ENCODE measurements at regions not wholly inside any gene's neighbourhood (a gene's known extent, or its start where the extent isn't known, plus 50 kb on each side); places are given as distances from the start of the nearest gene placed in this dataset.
"Not testable (repeated sequence)": the region's sequence is repeated elsewhere in the genome, so short reads cannot be mapped to it uniquely, and the experiment has no call there.

DNA sequence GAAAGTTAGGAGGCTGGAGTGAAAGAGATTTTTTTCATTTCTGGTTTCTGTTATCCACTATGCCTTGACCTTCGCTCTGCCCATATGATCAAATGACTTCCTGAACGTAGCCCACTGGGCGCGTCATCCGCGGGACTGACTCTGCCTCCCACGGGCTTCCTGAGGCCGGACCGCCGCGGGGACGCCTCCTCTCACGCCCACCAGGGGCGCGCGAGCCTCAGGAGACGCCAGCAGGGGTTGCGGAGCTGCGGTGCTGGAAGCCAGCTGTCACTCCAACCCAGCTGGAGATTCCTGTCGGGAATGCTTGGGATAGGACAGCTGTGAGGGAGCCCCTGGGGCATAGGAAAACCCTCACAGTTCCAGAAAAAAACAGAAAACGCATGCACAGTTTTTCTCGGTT, 461.5 kb downstream of the FOXD4L4 start:
- H3K36me3 ChIP-seq; H3K27me3 ChIP-seq; H3K4me1 ChIP-seq; H3K9me3 ChIP-seq; H3K27ac ChIP-seq; intact Hi-C loops (cut with DNase I): not testable (repeated sequence)
- 32 to 58% (median 43%) methylated on average over 7 to 18 of the region's 22 CpGs for WGBS, 4 donors
- peak in 8 of 12 donors; percentile 6 to 46 (median 30) for TF ChIP-seq CTCF (IDR thresholded peaks at IDR 0.05)
- peak; percentile 75 to 97 (median 92) for ATAC-seq
- peak overlapping the region in 1 of 12 donors; percentile 32 for H3K4me3 ChIP-seq
- peak in 4 of 5 donors; percentile 15 to 65 (median 36) for DNase-seq

DNA sequence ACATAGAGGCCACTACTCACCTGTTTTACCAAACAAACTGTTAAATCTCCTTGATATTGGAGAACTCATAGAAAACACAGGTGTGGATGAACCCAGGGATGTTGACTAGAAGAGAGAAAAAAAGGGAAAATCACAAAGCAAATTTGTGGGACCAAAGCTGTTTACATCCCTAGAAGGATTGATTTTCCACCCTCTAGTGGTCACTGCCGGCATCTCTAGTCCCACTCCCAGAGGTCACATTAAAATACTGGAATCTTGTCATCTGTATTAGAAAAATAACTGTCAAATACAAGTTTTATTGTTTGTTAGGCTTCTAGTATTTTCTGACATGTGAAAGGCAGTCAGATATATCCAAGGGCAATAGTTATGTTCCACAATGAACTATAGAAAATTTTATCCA, 469.7 kb downstream of the FOXD4L4 start:
- ATAC-seq: not testable (repeated sequence)
- WGBS, 4 donors: no CpG with 5 or more reads among the region's 1 CpG

DNA sequence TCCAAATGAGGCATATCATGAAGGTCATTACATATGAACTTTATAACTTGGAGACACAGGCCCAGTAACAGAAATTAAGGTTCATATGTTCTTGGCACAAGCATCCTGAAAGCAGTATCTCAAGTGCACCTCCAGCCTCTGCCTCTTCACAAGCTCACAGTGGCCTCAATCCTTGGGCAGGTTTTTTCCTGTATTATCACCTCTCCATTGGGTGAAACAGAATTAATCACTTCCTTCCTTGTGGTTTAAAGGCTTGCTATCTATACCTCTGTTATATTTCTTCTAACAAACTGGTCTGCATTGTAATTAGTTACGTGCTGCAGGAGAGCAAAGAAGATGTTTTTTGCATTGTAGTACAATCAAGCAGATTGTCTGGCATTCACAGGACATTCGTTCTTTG, 471.0 kb downstream of the FOXD4L4 start:
- H3K27ac ChIP-seq; H3K27me3 ChIP-seq; H3K36me3 ChIP-seq; intact Hi-C loops (cut with DNase I); DNase-seq; H3K4me1 ChIP-seq; ATAC-seq; H3K4me3 ChIP-seq; H3K9me3 ChIP-seq: not testable (repeated sequence)
- 80 to 100% methylated on average over 1 of the region's 2 CpGs; no CpG with 5 or more reads in 2 of the 4 donors for WGBS, 4 donors

More for the DNA sequence above, 469.7 kb downstream of the FOXD4L4 start:
- H3K36me3 ChIP-seq; H3K4me1 ChIP-seq; DNase-seq; H3K27me3 ChIP-seq; H3K9me3 ChIP-seq; intact Hi-C loops (cut with DNase I); H3K27ac ChIP-seq; H3K4me3 ChIP-seq: not testable (repeated sequence)

DNA sequence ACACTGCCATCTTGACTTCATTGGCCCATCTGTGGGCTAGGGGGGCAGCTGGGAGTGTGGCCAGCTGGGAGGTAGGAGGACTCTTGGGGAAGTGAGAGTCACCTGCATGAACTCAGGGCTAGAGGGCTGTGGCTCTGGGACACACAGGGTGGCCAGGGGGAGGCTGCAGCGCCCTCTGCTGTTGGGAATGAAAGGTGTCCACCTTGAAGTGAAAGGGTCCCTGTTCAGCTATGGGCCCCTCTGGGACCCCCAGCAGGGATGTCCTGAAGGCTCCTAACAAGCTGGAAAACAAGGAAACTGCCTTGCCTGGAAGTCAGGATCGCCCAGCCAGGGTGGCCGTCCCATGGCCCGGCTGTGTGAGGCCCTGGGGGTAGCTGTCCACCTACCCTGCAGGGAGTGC, 507.8 kb downstream of the FOXD4L4 start:
- 69 to 78% methylated on average over 4 of the region's 4 CpGs; no CpG with 5 or more reads in 2 of the 4 donors for WGBS, 4 donors
- H3K27me3 ChIP-seq; H3K9me3 ChIP-seq; H3K27ac ChIP-seq; ATAC-seq; H3K4me3 ChIP-seq; H3K4me1 ChIP-seq; intact Hi-C loops (cut with DNase I); H3K36me3 ChIP-seq: not testable (repeated sequence)
- peak in 1 of 5 donors; percentile 2 for DNase-seq

DNA sequence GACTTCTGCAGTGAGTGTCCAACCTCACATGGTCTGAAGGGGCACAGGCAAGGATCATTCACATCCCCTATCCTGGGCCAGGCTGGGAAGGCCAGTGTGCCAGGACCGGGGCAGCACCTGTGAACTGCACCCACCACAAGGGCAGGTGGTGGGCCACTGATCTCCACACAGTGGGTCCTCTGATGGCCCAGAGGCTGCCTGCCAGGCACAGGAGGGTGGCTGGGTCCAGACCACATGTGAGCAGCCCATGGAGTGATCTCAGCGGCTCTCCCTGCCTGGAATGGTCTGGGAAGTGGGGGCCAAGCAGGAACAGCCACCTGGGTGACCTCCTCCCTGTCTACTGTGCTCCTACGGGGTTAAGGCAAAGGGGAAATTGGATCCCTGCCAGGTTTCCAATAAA, 508.5 kb downstream of the FOXD4L4 start:
- H3K4me3 ChIP-seq; H3K27ac ChIP-seq; ATAC-seq; DNase-seq; H3K9me3 ChIP-seq; H3K36me3 ChIP-seq; H3K27me3 ChIP-seq; intact Hi-C loops (cut with DNase I); H3K4me1 ChIP-seq: not testable (repeated sequence)
- WGBS, 4 donors: 0 to 49% methylated on average over 1 to 3 of the region's 3 CpGs; no CpG with 5 or more reads in 2 of the 4 donors

DNA sequence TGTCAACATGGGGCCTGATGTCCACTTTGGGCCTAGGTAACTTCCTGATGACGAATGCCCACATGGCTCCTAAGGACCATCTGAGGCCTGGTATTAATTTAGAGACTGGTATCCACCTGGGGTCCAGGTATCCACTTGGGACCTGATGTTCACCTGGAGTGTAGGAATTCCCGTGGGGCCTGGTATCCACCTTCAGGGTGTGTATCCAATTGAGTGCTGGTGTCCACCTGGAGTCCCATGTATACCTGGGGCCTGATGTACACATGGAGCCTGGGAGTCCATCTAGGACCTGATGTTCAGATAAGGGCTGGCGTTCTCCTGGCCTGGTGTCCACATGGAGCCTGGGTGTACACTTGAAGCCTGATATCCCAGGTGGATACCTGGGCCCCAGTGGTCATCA, 520.6 kb downstream of the FOXD4L4 start:
- H3K4me1 ChIP-seq; H3K27ac ChIP-seq; H3K9me3 ChIP-seq; DNase-seq; H3K4me3 ChIP-seq; H3K27me3 ChIP-seq; H3K36me3 ChIP-seq; intact Hi-C loops (cut with DNase I); ATAC-seq: not testable (repeated sequence)
- WGBS, 4 donors: 98 to 100% (median 100%) methylated on average over 1 of the region's 3 CpGs; no CpG with 5 or more reads in 1 of the 4 donors

DNA sequence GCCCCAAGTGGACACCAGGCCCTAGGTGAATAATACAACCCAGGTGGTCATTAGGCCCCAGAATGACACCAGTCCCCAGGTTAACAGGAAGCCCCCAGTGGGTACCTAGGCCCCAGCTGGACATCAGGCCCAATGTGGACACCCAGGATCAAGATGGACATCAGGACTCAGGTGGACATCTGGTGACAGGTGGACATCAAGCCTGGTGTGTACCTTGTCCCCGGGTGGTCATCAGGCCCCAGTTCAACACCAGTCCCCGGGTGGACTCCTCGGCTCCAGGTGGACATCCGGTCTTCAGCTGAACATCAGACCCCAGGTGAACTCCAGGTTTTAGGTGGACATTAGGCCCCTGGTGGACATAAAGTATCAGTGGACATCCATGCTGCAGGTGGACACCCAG, 524.6 kb downstream of the FOXD4L4 start:
- not testable (repeated sequence) for ATAC-seq
- WGBS, 4 donors: 60 to 100% (median 73%) methylated on average over 1 to 4 of the region's 4 CpGs; no CpG with 5 or more reads in 1 of the 4 donors
- peak in 1 of 5 donors; percentile 20 for DNase-seq

GRCh38 chr9:66263621-66264020, 526.7 kb downstream of the FOXD4L4 start:
- H3K4me1 ChIP-seq; H3K36me3 ChIP-seq; H3K4me3 ChIP-seq; H3K27me3 ChIP-seq; H3K9me3 ChIP-seq; ATAC-seq; intact Hi-C loops (cut with DNase I); H3K27ac ChIP-seq: not testable (repeated sequence)
- 91 to 96% (median 95%) methylated on average over 17 of the region's 17 CpGs for WGBS, 4 donors
- peak in 3 of 5 donors; percentile 9 to 28 (median 14) for DNase-seq

More for the DNA sequence above, 524.6 kb downstream of the FOXD4L4 start:
- H3K9me3 ChIP-seq; H3K4me1 ChIP-seq; intact Hi-C loops (cut with DNase I); H3K4me3 ChIP-seq; H3K27me3 ChIP-seq; H3K27ac ChIP-seq; H3K36me3 ChIP-seq: not testable (repeated sequence)

- 78 to 92% (median 84%) methylated on average over 15 to 20 of the region's 24 CpGs for WGBS, 4 donors
- peak in 2 of 5 donors; percentile 9 to 19 for DNase-seq
- ATAC-seq; H3K27me3 ChIP-seq; H3K4me1 ChIP-seq; H3K27ac ChIP-seq; H3K36me3 ChIP-seq; H3K4me3 ChIP-seq; intact Hi-C loops (cut with DNase I); H3K9me3 ChIP-seq: not testable (repeated sequence)
Measured at GRCh38 chr9:66264786-66265185, 527.8 kb downstream of the FOXD4L4 start.

- not testable (repeated sequence) for H3K27me3 ChIP-seq
Measured at GRCh38 chr9:66266202-66266601, 529.3 kb downstream of the FOXD4L4 start.

More at GRCh38 chr9:66266202-66266601, 529.3 kb downstream of the FOXD4L4 start:
- ATAC-seq; H3K9me3 ChIP-seq; H3K4me3 ChIP-seq; H3K27ac ChIP-seq; H3K4me1 ChIP-seq; H3K36me3 ChIP-seq; intact Hi-C loops (cut with DNase I): not testable (repeated sequence)
- peak in 2 of 5 donors; percentile 6 to 48 for DNase-seq
- WGBS, 4 donors: 15 to 73% (median 40%) methylated on average over 2 to 17 of the region's 19 CpGs

Measured in heart left ventricle (tissue), 16 donors.